H4 (cell line): ENCODE measurements at regions not wholly inside any gene's neighbourhood (a gene's known extent, or its start where the extent isn't known, plus 50 kb on each side); places are given as distances from the start of the nearest gene placed in this dataset.

Experiments used
- DNase-seq: peaks from one replicate; pipeline ENCODE4 v3.0.0-alpha.2; 2015; ENCODE audit warnings: low spot score

- DNase-seq: peak; percentile 3
Measured at GRCh38 chr15:66864871-66865281, 162.8 kb downstream of the SMAD6 start.

GRCh38 chr15:66865622-66866611 lies 163.9 kb downstream of the SMAD6 start:
- no peak for DNase-seq

GRCh38 chr15:66866656-66867055 lies 164.6 kb downstream of the SMAD6 start:
- DNase-seq: no peak

- DNase-seq: no peak
Measured at GRCh38 chr15:66868918-66869317, 166.9 kb downstream of the SMAD6 start.

- DNase-seq: no peak
Measured at GRCh38 chr15:66870880-66871388, 168.9 kb downstream of the SMAD6 start.

GRCh38 chr15:66872405-66872804 lies 170.4 kb downstream of the SMAD6 start:
- peak; percentile 25 for DNase-seq

- peak; percentile 2 for DNase-seq
Measured at GRCh38 chr15:66873331-66873730, 171.3 kb downstream of the SMAD6 start.

GRCh38 chr15:66873856-66874255 lies 171.8 kb downstream of the SMAD6 start:
- peak; percentile 2 for DNase-seq

- peak; percentile 1 for DNase-seq
Measured at GRCh38 chr15:66875588-66876420, 173.8 kb downstream of the SMAD6 start.

- DNase-seq: no peak
Measured at GRCh38 chr15:66876421-66876730, 174.3 kb downstream of the SMAD6 start.

- peak; percentile 3 for DNase-seq
Measured at GRCh38 chr15:66876731-66877476, 174.9 kb downstream of the SMAD6 start.

- no peak for DNase-seq
Measured at GRCh38 chr15:66877477-66878271, 175.6 kb downstream of the SMAD6 start.

- peak; percentile 3 for DNase-seq
Measured at GRCh38 chr15:66878761-66879160, 176.7 kb downstream of the SMAD6 start.

GRCh38 chr15:66879531-66880368 lies 177.7 kb downstream of the SMAD6 start:
- DNase-seq: peak; percentile 3

GRCh38 chr15:66880380-66881155 lies 178.5 kb downstream of the SMAD6 start:
- peak; percentile 2 for DNase-seq

- DNase-seq: peak; percentile 2
Measured at GRCh38 chr15:66881173-66881905, 179.3 kb downstream of the SMAD6 start.

GRCh38 chr15:66882251-66883020 lies 180.4 kb downstream of the SMAD6 start:
- peak; percentile 52 for DNase-seq
